Inflammatory macrophage treated with lipopolysaccharide for 1 hour (primary cell): ENCODE measurements at regions not wholly inside any gene's neighbourhood (a gene's known extent, or its start where the extent isn't known, plus 50 kb on each side); places are given as distances from the start of the nearest gene placed in this dataset.
A peak's percentile ranks its signal among the peaks of the same experiment; 100 is the strongest.
"Not testable (repeated sequence)": the region's sequence is repeated elsewhere in the genome, so short reads cannot be mapped to it uniquely, and the experiment has no call there.

Experiments
- DNase-seq, 2 donors: peaks; one replicate each; pipeline ENCODE4 v3.0.0-alpha.2; 2020 to 2022

DNA sequence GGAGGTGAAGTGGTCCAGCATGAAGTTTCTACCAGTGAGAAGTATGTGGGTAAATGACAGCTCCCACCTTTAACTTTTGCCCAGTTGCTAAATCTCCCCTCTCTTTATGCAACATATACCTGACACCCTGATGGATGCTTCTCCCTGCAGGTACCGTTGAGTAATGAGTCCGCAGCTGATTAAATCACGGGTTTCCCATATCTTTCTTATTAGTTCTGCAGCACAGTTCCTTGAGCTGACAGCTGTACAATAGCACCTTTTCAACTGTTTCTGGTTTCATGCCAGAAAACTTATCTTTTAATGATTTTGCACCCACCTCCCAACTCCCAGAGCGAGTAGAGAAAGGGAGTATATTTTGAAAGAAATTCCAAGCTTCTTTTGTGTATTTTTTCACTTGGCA, 161.0 kb upstream of the TUT7 start:
- DNase-seq: no peak

DNA sequence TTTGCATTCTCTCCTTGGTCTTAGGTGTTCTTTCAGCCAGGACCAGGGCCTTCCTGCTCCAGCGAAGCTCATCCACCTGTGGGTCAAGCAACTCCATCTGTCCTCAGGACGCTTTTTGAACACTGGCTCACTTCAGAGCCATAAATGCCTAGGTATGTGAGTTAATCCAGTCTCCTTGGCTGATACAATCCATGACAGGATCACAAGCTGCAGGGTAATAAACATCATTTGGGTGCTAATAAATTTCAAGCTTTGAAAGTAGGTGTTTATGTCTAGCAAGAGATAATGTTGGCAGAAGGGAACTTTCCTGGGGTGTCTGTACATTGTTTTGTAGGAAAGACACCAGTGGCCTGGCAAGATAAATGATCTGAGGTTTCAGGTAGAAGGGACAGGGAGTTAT, 159.2 kb upstream of the TUT7 start:
- no peak for DNase-seq

DNA sequence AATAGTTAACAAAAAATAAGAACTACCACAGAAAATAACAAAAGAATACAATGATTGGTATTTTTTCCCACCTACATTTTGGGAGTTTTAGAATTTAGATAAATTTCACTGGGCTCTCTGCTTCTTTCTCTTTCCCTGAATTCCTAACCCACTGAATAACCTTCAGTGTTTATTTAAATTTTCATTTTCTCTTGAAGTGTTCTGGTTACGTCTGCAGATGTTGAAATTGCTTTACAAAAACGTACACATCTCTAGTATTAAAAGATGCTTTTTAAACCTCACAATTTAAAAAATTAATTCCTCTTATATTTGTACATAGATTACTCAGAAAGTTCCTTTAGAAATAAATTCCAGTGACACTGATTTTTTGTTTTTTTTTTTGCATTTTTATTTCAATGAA, 158.7 kb upstream of the TUT7 start:
- no peak for DNase-seq

GRCh38 chr9:86511614-86512360, 157.6 kb upstream of the TUT7 start:
- DNase-seq: no peak

DNA sequence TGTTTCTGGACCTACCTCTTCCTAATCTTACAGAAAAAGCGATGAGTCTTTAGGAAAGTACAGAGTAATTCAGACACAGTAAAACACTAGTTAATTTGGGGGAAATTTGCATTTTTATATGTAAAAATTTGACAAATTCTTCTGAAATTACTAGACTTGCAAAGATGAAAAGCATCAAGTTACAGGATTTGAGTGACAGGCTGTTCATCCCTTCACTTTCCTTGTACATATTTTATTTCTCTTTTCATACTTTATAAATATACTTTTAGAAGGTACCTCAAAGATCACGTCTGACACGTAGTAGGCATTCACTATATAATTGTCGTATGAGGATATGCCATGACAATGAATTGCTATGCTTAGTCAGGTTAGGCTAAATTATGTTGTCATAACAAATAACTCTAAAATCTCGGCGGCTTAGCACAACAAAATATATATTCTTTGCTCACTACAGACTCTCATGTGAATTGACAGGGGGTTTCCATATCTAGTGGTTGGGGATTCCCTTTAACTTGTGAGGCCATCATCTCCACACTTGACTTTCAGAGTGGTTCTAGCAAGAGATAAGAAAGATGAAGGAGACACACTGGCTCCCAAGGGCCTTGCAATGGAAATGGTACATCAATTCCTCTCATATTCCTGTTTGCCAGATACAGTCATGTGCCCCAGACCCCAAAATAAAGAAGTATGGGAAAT, 154.1 kb upstream of the TUT7 start:
- DNase-seq: no peak

DNA sequence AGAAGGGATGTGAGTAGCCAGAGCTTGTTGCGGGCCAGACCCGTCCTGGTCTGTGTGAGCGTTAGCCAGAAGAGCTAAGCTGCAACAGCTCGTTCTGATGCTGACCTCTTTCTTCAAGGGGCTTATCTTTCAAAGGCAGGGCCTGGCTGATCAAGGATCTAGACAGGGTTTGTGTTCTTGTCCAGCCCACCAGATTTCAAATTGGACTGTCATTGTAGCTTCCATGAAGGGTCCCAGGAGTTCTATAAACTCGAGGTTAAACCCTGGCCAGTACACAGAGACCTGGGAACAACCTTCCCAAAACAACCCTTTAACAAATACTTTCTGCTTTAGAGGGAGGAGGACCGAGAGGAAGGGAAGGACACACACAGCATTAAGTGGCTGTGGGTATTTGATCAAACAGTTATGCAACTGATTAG, 153.0 kb upstream of the TUT7 start:
- DNase-seq: no peak

GRCh38 chr9:86503942-86504341, 149.7 kb upstream of the TUT7 start:
- no peak for DNase-seq

DNA sequence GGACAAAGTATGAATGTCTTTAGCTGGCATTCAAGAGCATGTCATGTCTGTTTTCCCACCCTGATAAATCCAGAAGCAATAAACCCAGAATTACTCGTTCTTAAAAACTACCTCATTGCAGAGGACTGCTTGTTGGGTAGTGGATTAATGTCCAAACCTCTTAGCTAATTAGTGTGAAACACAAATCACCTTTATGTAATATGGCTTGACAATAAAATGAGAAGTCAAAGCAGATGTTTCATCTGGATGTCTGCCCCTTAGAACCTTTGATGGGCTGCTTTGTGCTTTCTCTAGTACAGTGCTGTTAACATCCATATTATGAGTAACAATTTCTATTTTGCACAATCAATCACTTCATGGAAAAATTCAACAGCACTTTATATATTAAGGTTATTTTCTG, 149.1 kb upstream of the TUT7 start:
- DNase-seq: no peak

GRCh38 chr9:86500667-86501435, 146.6 kb upstream of the TUT7 start:
- peak in 1 of 2 donors; percentile 58 for DNase-seq

DNA sequence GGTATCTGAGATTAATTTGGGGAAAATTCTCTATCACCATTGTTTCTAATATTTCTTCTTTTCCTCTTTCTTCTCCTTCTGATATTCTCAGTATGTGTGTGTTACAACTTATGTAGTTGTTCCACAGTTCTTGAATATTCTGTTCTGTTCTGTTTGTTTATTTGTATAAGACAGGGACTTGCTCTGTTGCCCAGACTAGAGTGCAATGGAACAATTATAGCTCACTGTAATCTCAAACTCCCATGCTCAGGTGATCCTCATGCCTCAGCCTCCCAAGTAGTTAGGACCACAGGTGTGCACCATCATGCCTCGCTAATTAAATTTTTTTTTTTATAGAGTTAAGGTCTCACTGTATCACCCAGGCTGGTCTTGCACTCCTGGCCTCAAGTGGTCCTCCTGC, 145.8 kb upstream of the TUT7 start:
- no peak for DNase-seq

GRCh38 chr9:86494644-86495111, 140.5 kb upstream of the TUT7 start:
- peak in 1 of 2 donors; percentile 13 for DNase-seq

DNA sequence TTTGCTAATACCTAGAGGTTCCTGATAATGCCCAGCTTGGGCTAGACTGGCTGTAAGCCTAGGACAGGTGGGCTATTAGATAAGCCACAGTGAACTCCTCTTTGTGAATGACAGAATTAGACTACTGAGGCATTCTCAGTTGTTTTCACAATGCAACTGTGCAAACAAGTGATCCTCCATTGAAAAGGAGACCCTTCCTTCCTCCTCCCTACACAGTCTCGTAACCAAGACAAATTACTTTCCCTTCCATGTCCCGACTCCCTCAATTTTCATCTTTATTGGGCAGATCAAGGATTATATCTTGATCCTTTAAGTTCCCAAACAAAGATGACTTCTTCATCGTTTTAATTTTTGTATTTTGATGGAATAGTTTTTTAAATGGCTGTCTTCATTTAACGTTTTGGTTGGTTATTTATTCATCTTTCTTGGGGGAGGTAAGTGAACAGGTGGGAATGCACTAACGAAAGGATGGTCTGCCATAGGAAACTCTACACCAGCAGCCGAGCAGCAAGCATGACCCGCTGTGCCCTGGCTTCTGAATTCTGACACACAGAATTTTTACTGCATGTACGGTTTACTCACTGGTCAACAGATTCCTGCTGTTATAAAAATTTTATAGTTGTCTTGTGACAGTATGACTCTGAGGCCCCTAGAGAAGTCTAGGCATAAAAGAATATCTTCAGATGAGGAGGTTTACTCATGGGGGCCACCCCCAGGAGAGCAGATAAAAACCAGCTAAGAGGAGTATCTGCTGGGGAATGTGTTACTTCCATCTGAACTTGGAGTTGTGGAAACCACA, 137.5 kb upstream of the TUT7 start:
- DNase-seq: no peak

DNA sequence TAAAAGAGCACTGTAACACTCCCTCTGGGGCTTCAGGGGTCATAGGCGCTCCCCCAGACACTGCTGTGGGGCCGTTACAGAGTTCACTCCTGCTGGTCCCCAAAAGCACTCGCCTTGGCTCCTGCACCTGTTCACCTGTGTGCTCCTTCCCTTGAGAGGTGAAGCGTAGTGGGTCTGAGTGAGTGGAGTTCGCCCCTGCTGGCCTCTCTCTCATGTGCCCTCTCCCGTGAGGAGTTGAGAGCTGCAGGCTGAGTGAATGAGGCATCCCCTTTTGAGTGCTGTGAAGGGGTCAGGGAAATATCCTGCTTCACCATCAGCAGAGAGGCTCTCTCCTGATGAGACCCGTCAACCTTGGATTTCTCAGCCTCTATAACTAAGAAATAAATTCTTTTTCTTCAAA, 134.6 kb upstream of the TUT7 start:
- no peak for DNase-seq

DNA sequence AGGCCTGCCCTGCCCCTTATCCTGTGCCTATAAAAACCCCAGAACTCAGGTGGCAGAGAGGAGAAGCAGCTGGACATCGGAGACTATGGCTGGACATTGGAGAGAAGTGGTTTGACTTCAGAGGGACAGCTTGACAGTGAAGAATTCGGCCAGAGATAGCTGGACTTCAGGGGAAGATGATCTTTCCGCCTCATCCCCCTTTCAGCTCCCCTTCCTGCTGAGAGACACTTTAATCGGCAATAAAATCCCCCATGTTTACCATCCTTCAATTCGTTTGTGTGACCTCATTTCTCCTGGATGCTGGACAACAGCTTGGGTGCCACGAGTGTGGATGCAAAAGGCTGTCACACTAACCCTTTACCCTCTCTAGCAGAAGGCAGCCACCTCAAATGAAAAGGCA, 134.1 kb upstream of the TUT7 start:
- DNase-seq: no peak

DNA sequence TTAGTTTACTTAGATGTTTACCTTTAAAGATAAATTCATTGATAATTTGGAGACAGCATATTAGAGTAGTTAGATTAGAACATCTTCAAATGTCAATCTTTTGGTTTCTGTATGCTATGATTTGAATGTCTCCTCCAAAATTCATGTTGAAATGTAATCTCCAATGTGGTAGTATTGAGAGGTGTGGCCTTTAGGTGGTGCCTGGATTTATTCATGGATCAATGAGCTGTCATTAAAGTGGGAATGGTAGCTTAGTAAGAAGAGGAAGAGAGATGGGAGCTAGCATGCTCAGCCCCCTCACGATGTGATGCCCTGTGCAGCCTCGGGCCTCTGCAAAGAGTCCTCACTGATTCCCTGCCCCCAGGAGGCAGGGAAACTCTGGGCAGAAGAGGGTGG, 133.6 kb upstream of the TUT7 start:
- no peak for DNase-seq

- DNase-seq: peak; percentile 57 to 58
These were observed 133.0 kb upstream of the TUT7 start for GRCh38 chr9:86486891-86487837.

DNA sequence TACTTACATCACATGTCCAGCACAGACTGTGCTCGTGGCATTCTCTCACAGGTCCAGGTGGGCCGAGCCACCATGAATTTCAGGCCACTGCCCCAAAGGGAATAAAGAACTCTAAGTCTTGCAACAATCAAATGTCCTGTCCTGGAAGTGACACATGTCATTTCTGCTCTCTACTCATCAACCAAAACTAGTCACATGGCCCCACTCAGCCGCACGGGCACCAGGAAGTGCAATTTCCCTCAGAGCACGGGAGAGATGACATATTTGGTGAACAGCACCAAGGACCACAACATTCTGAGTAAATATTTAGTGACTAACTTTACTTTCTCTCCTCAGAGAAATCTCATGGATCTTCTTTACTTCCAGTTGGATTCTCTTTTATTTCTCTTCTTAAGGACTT, 131.1 kb upstream of the TUT7 start:
- peak; percentile 52 to 56 for DNase-seq

DNA sequence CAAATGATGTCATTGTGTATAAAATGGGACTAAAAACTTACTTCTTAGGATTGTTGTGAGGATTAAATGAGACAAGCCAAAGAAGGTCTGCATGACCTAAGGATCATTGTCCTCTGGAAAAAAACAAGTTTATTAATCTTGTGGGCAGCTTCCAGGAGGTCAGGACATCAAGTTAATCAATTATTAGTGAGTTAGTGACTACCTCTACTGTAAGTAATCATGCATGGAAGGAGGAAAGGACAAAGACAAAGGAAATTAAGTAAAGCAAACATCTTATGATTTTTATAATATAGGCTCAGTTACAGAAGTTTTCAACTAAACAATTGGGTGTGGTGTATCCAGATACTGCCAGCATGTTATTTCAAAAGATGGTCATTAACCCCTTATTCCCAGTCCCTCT, 129.3 kb upstream of the TUT7 start:
- DNase-seq: no peak

DNA sequence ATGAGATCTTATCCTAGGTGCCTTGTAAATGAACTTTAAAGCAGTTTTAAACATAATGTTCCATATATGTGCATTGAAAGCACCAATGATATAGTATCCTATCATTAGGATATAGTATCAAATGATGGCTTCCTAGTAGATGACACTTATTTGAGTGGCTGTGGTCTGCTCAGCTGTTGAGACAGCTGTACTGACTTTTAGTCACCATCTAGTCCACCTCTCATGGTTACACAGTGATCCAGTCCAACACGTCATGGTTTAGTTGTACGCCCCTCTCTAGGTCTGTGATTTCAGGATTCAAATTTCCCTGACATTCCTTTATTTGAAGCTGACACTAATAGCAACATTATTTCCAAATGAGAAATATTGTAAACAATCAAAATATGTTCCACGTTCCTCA, 127.3 kb upstream of the TUT7 start:
- no peak for DNase-seq

DNA sequence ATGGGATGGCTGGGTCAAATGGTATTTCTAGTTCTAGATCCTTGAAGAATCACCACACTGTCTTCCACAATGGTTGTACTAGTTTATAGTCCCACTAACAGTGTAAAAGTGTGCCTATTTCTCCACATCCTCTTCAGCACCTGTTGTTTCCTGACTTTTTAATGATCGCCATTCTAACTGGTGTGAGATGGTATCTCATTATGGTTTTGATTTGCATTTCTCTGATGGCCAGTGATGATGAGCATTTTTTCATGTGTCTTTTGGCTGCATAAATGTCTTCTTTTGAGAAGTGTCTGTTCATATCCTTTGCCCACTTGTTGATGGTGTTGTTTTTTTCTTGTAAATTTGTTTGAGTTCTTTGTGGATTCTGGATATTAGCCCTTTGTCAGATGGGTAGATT, 121.0 kb upstream of the TUT7 start:
- not testable (repeated sequence) for DNase-seq

DNA sequence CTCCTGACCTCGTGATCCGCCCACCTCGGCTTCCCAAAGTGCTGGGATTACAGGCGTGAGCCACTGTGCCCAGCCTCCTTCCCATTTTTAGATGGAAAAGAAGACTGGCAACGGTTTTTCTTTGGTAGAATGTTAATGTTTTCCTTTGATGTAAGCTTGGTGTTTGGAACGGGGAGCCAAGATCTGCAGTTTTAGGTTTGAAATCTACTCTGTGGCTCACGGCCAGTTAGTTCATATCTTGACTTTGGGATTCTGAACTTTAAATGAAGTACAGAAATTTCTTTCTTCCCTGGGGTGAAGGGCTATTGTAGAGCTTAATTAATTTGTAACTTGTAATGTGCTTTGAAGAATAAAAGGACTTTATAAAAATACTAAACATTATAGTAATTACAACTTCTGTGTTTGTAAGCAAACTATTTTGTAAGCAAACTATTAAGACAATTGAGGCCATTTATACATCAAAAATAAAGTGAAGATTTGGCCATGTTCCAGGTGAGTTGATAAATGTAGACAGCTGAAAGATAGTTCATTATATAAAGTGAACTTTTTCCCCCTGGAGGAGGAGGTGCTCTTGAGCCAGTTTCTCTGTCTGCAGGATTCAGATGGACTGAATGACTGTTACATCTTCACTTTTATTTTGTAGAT, 117.1 kb upstream of the TUT7 start:
- no peak for DNase-seq
